Astrocyte (in vitro differentiated cells and primary cell): ENCODE measurements at regions not wholly inside any gene's neighbourhood (a gene's known extent, or its start where the extent isn't known, plus 50 kb on each side); places are given as distances from the start of the nearest gene placed in this dataset.
"Not testable (repeated sequence)": the region's sequence is repeated elsewhere in the genome, so short reads cannot be mapped to it uniquely, and the experiment has no call there.

Experiments
- DNase-seq: peaks from one replicate; pipeline ENCODE4 v3.0.0-alpha.2; 2010; ENCODE audit warnings: low read depth
- FAIRE-seq: peaks from 2 replicates; lab custom pipeline; 2011; peaks lifted over from hg19 to GRCh38; lab: Jason Lieb, UNC
- H2AFZ ChIP-seq: 2 replicates; pipeline ENCODE4 v1.6.0; 2012; ENCODE audit warnings: low read depth, low read length, inconsistent platforms
- H3K27ac ChIP-seq: 2 replicates; pipeline ENCODE4 v1.5.1; 2011; ENCODE audit warnings: low read depth, low read length, inconsistent platforms
- H3K27me3 ChIP-seq: 2 replicates; pipeline ENCODE4 v1.6.0; 2011; ENCODE audit warnings: low read length, inconsistent platforms; ENCODE audit not compliant: insufficient read depth
- H3K36me3 ChIP-seq: 2 replicates; pipeline ENCODE4 v1.5.1; 2011; ENCODE audit warnings: low read length, inconsistent platforms; ENCODE audit not compliant: insufficient read depth
- H3K4me1 ChIP-seq: 2 replicates; pipeline ENCODE4 v1.5.1; 2011; ENCODE audit warnings: low read length, inconsistent platforms; ENCODE audit not compliant: insufficient read depth
- H3K4me2 ChIP-seq: 2 replicates; pipeline ENCODE4 v1.6.0; 2012; ENCODE audit warnings: low read length, inconsistent platforms
- H3K4me3 ChIP-seq: 2 replicates; pipeline ENCODE4 v1.5.1; 2011; ENCODE audit warnings: low read depth, mild to moderate bottlenecking, low read length, inconsistent platforms; ENCODE audit not compliant: insufficient read depth
- H3K79me2 ChIP-seq: 2 replicates; pipeline ENCODE4 v1.6.0; 2012; ENCODE audit warnings: mild to moderate bottlenecking, low read length, inconsistent platforms; ENCODE audit not compliant: insufficient read depth
- H3K9ac ChIP-seq: 2 replicates; pipeline ENCODE4 v1.6.0; 2012; ENCODE audit warnings: mild to moderate bottlenecking, low read length, inconsistent platforms
- H3K9me3 ChIP-seq: 2 replicates; pipeline ENCODE4 v1.5.1; 2012; ENCODE audit warnings: low read depth, mild to moderate bottlenecking, low read length, inconsistent platforms; ENCODE audit not compliant: insufficient read depth
- H4K20me1 ChIP-seq: 2 replicates; pipeline ENCODE4 v1.6.0; 2012; ENCODE audit warnings: low read length, inconsistent platforms; ENCODE audit not compliant: insufficient read depth
- H3K27ac Mint-ChIP-seq: one replicate; pipeline ENCODE4 v1.8.0; 2021; ENCODE audit warnings: mild to moderate bottlenecking, mixed read lengths; ENCODE audit not compliant: unreplicated experiment
- H3K27me3 Mint-ChIP-seq: one replicate; pipeline ENCODE4 v1.8.0; 2021; ENCODE audit warnings: low read depth, mixed read lengths; ENCODE audit not compliant: unreplicated experiment
- H3K36me3 Mint-ChIP-seq: one replicate; pipeline ENCODE4 v1.8.0; 2021; ENCODE audit warnings: low read depth, mixed read lengths; ENCODE audit not compliant: unreplicated experiment
- H3K4me1 Mint-ChIP-seq: one replicate; pipeline ENCODE4 v1.8.0; 2021; ENCODE audit warnings: low read depth, mixed read lengths; ENCODE audit not compliant: unreplicated experiment
- H3K4me3 Mint-ChIP-seq: one replicate; pipeline ENCODE4 v1.8.0; 2021; ENCODE audit warnings: mild to moderate bottlenecking, moderate library complexity, mixed read lengths; ENCODE audit not compliant: unreplicated experiment
- H3K9me3 Mint-ChIP-seq: one replicate; pipeline ENCODE4 v1.8.0; 2021; ENCODE audit warnings: mild to moderate bottlenecking, mixed read lengths; ENCODE audit not compliant: unreplicated experiment
- EZH2 ChIP-seq: IDR thresholded peaks from 2 replicates; pipeline ENCODE4 v1.6.1; 2012; ENCODE audit warnings: mild to moderate bottlenecking, low read length, inconsistent platforms; ENCODE audit not compliant: insufficient read depth
- TF ChIP-seq, protein P1 (sequence below): IDR thresholded peaks from 2 replicates; pipeline ENCODE4 v1.5.1; 2011; ENCODE audit warnings: low read depth, mild to moderate bottlenecking, inconsistent platforms, low read length, moderate library complexity; ENCODE audit not compliant: insufficient read depth

DNA sequence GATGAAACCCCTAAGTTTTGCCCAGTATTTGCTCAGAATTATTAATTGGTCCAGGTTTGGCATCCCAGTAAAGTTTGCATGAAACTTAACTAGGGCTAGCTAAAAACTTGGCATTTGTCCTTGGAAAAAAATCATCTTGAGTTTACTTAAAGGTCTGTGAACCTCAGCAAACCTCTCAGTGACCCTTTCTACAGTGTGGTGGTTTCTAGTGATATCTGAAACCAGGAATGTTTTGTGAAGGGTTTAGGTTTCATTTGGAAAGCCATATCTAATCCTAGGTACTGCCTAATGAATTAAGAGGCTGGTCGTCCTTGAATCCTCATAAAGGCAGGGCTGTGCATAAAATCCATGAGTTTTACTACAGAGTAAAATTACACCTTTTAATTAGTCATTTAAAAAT, 218.5 kb upstream of the ANKRD50 start:
- no peak overlapping the region for H3K27ac ChIP-seq
- H3K4me1 ChIP-seq, result no peaks in the 10 kb centered on the region
- no peaks in the 10 kb centered on the region for H4K20me1 ChIP-seq
- H3K9me3 Mint-ChIP-seq, result no peaks in the 10 kb centered on the region
- H3K9ac ChIP-seq, result no peak overlapping the region
- TF ChIP-seq EZH2, result no peak
- TF ChIP-seq, protein P1, sequence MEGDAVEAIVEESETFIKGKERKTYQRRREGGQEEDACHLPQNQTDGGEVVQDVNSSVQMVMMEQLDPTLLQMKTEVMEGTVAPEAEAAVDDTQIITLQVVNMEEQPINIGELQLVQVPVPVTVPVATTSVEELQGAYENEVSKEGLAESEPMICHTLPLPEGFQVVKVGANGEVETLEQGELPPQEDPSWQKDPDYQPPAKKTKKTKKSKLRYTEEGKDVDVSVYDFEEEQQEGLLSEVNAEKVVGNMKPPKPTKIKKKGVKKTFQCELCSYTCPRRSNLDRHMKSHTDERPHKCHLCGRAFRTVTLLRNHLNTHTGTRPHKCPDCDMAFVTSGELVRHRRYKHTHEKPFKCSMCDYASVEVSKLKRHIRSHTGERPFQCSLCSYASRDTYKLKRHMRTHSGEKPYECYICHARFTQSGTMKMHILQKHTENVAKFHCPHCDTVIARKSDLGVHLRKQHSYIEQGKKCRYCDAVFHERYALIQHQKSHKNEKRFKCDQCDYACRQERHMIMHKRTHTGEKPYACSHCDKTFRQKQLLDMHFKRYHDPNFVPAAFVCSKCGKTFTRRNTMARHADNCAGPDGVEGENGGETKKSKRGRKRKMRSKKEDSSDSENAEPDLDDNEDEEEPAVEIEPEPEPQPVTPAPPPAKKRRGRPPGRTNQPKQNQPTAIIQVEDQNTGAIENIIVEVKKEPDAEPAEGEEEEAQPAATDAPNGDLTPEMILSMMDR, result no peak
- H3K27me3 Mint-ChIP-seq, result no peaks in the 10 kb centered on the region
- H3K4me3 ChIP-seq, result no peak overlapping the region
- no peaks in the 10 kb centered on the region for H3K36me3 Mint-ChIP-seq
- no peaks in the 10 kb centered on the region for H3K9me3 ChIP-seq
- peak overlapping the region; percentile 6 for H3K4me2 ChIP-seq
- DNase-seq (peak; percentile 87), FAIRE-seq (no peak)
- H2AFZ ChIP-seq, result no peak overlapping the region
- no peaks in the 10 kb centered on the region for H3K27me3 ChIP-seq
- H3K4me1 Mint-ChIP-seq, result no peaks in the 10 kb centered on the region
- no peaks in the 10 kb centered on the region for H3K79me2 ChIP-seq
- H3K27ac Mint-ChIP-seq, result no peak overlapping the region
- no peaks in the 10 kb centered on the region for H3K36me3 ChIP-seq
- no peak overlapping the region for H3K4me3 Mint-ChIP-seq

- H3K4me3 Mint-ChIP-seq, H3K27me3 ChIP-seq, FAIRE-seq, H3K4me2 ChIP-seq, H2AFZ ChIP-seq, H3K4me3 ChIP-seq, H3K79me2 ChIP-seq, H3K9ac ChIP-seq, H3K9me3 ChIP-seq, H4K20me1 ChIP-seq, H3K36me3 Mint-ChIP-seq, H3K27ac Mint-ChIP-seq, H3K4me1 ChIP-seq, H3K36me3 ChIP-seq, H3K27me3 Mint-ChIP-seq, H3K27ac ChIP-seq, DNase-seq, H3K9me3 Mint-ChIP-seq, H3K4me1 Mint-ChIP-seq: not testable (repeated sequence)
Measured at GRCh38 chr4:124922748-124923147, 210.2 kb upstream of the ANKRD50 start.

GRCh38 chr4:124918559-124919122, 206.1 kb upstream of the ANKRD50 start:
- Mint-ChIP-seq H3K27ac (no peak overlapping the region), H3K4me3 (no peak overlapping the region), H3K9me3 (peaks cover 3% of the 10 kb centered on the region), H3K36me3 (no peaks in the 10 kb centered on the region), H3K27me3 (no peaks in the 10 kb centered on the region), H3K4me1 (no peaks in the 10 kb centered on the region)
- Histone ChIP-seq H4K20me1 (no peaks in the 10 kb centered on the region), H3K9me3 (peaks cover 2% of the 10 kb centered on the region), H3K4me3 (no peak overlapping the region), H3K4me2 (no peak overlapping the region), H3K4me1 (no peaks in the 10 kb centered on the region), H3K36me3 (no peaks in the 10 kb centered on the region), H2AFZ (no peak overlapping the region), H3K9ac (no peak overlapping the region), H3K79me2 (no peaks in the 10 kb centered on the region), H3K27me3 (no peaks in the 10 kb centered on the region), H3K27ac (no peak overlapping the region)
- DNase-seq, result no peak
- TF ChIP-seq, protein P1, result no peak
- no peak for TF ChIP-seq EZH2
- FAIRE-seq, result no peak
